ENCODE measurements at regions not wholly inside any gene's neighbourhood (a gene's known extent, or its start where the extent isn't known, plus 50 kb on each side); places are given as distances from the start of the nearest gene placed in this dataset.

GRCh38 chr1:83573776-83574175 lies 425.2 kb downstream of the TTLL7 start:
- no peaks in the 10 kb centered on the region for H3K27me3 ChIP-seq (ENCODE audit: control insufficient read depth, insufficient read depth, low read length)
- H3K9ac ChIP-seq, result no peak overlapping the region
- no peaks in the 10 kb centered on the region for H3K36me3 ChIP-seq (ENCODE audit: control insufficient read depth, insufficient read depth, low read length)
- no peak overlapping the region for H2AFZ ChIP-seq
- H3K4me1 ChIP-seq, result no peaks in the 10 kb centered on the region
- no peak overlapping the region for H3K27ac ChIP-seq
- H3K4me2 ChIP-seq (ENCODE audit: low read length), result no peak overlapping the region
- no peak overlapping the region for H3K4me3 ChIP-seq (ENCODE audit: low read depth, low read length)
- no peaks in the 10 kb centered on the region for H3K79me2 ChIP-seq
- TF ChIP-seq CTCF (IDR thresholded peaks at IDR 0.05), result no peak
- no peaks in the 10 kb centered on the region for H3K9me3 ChIP-seq (ENCODE audit: control insufficient read depth, low read length)

- Histone ChIP-seq H3K4me1 (no peaks in the 10 kb centered on the region), H2AFZ (no peak overlapping the region), H3K27me3 (ENCODE audit: control insufficient read depth, insufficient read depth, low read length) (no peaks in the 10 kb centered on the region), H3K4me2 (ENCODE audit: low read length) (no peak overlapping the region), H3K36me3 (ENCODE audit: control insufficient read depth, insufficient read depth, low read length) (no peaks in the 10 kb centered on the region), H3K9ac (no peak overlapping the region), H3K4me3 (ENCODE audit: low read depth, low read length) (no peak overlapping the region), H3K9me3 (ENCODE audit: control insufficient read depth, low read length) (no peaks in the 10 kb centered on the region), H3K27ac (no peak overlapping the region), H3K79me2 (no peaks in the 10 kb centered on the region)
- TF ChIP-seq CTCF (IDR thresholded peaks at IDR 0.05), result no peak
These were observed 427.4 kb downstream of the TTLL7 start for GRCh38 chr1:83571536-83571935.

- no peak overlapping the region for H2AFZ ChIP-seq
- no peaks in the 10 kb centered on the region for H3K9me3 ChIP-seq (ENCODE audit: control insufficient read depth, low read length)
- no peak overlapping the region for H3K27ac ChIP-seq
- H3K27me3 ChIP-seq (ENCODE audit: control insufficient read depth, insufficient read depth, low read length), result no peaks in the 10 kb centered on the region
- H3K79me2 ChIP-seq, result no peaks in the 10 kb centered on the region
- H3K4me2 ChIP-seq (ENCODE audit: low read length), result no peak overlapping the region
- no peak overlapping the region for H3K4me3 ChIP-seq (ENCODE audit: low read depth, low read length)
- H3K4me1 ChIP-seq, result no peaks in the 10 kb centered on the region
- TF ChIP-seq CTCF (IDR thresholded peaks at IDR 0.05), result no peak
- H3K9ac ChIP-seq, result no peak overlapping the region
- H3K36me3 ChIP-seq (ENCODE audit: control insufficient read depth, insufficient read depth, low read length), result no peaks in the 10 kb centered on the region
These were observed 437.6 kb downstream of the TTLL7 start for GRCh38 chr1:83561346-83561745.

GRCh38 chr1:83559129-83559840 lies 439.6 kb downstream of the TTLL7 start:
- H3K79me2 ChIP-seq, result no peaks in the 10 kb centered on the region
- no peaks in the 10 kb centered on the region for H3K9me3 ChIP-seq (ENCODE audit: control insufficient read depth, low read length)
- H3K4me2 ChIP-seq (ENCODE audit: low read length), result no peak overlapping the region
- no peak overlapping the region for H3K4me3 ChIP-seq (ENCODE audit: low read depth, low read length)
- no peak for TF ChIP-seq CTCF (IDR thresholded peaks at IDR 0.05)
- H3K36me3 ChIP-seq (ENCODE audit: control insufficient read depth, insufficient read depth, low read length), result no peaks in the 10 kb centered on the region
- no peaks in the 10 kb centered on the region for H3K27me3 ChIP-seq (ENCODE audit: control insufficient read depth, insufficient read depth, low read length)
- no peak overlapping the region for H3K9ac ChIP-seq
- no peak overlapping the region for H3K27ac ChIP-seq
- no peaks in the 10 kb centered on the region for H3K4me1 ChIP-seq
- no peak overlapping the region for H2AFZ ChIP-seq

- Histone ChIP-seq H3K4me3 (ENCODE audit: low read depth, low read length) (no peak overlapping the region), H3K79me2 (no peaks in the 10 kb centered on the region), H3K4me1 (no peaks in the 10 kb centered on the region), H3K4me2 (ENCODE audit: low read length) (no peak overlapping the region), H3K27ac (no peak overlapping the region), H3K27me3 (ENCODE audit: control insufficient read depth, insufficient read depth, low read length) (no peaks in the 10 kb centered on the region), H3K36me3 (ENCODE audit: control insufficient read depth, insufficient read depth, low read length) (no peaks in the 10 kb centered on the region), H2AFZ (no peak overlapping the region), H3K9ac (no peak overlapping the region), H3K9me3 (ENCODE audit: control insufficient read depth, low read length) (no peaks in the 10 kb centered on the region)
- no peak for TF ChIP-seq CTCF (IDR thresholded peaks at IDR 0.05)
These were observed 443.1 kb downstream of the TTLL7 start for GRCh38 chr1:83555871-83556270.

Data from parathyroid adenoma (tissue), 2 donors.